ENCODE measurements at regions not wholly inside any gene's neighbourhood (a gene's known extent, or its start where the extent isn't known, plus 50 kb on each side); places are given as distances from the start of the nearest gene placed in this dataset.

GRCh38 chrX:122168241-122168640, 1015.8 kb upstream of the GRIA3 start:
- no peak for TF ChIP-seq POLR2AphosphoS5 (IDR thresholded peaks at IDR 0.05)
- no peak for TF ChIP-seq CTCF (IDR thresholded peaks at IDR 0.05)
